IPS-18a (cell line): ENCODE measurements at regions not wholly inside any gene's neighbourhood (a gene's known extent, or its start where the extent isn't known, plus 50 kb on each side); places are given as distances from the start of the nearest gene placed in this dataset.
"Not testable (repeated sequence)": the region's sequence is repeated elsewhere in the genome, so short reads cannot be mapped to it uniquely, and the experiment has no call there.

Source experiments
- H3K27ac ChIP-seq: one replicate; pipeline ENCODE4 v1.5.1; 2013; ENCODE audit warnings: low read length
- H3K27me3 ChIP-seq: one replicate; pipeline ENCODE4 v1.6.1; 2013; ENCODE audit warnings: mild to moderate bottlenecking, low read length; ENCODE audit not compliant: control insufficient read depth, insufficient read depth
- H3K36me3 ChIP-seq: one replicate; pipeline ENCODE4 v1.6.1; 2013; ENCODE audit warnings: low read depth, low read length; ENCODE audit not compliant: control insufficient read depth
- H3K4me1 ChIP-seq: one replicate; pipeline ENCODE4 v1.6.1; 2013; ENCODE audit warnings: low read depth, low read length; ENCODE audit not compliant: control insufficient read depth
- H3K4me3 ChIP-seq: one replicate; pipeline ENCODE4 v1.5.1; 2013; ENCODE audit warnings: low read length
- H3K9ac ChIP-seq: one replicate; pipeline ENCODE4 v1.6.1; 2013; ENCODE audit warnings: mild to moderate bottlenecking, low read length, moderate library complexity
- H3K9me3 ChIP-seq: one replicate; pipeline ENCODE4 v1.6.1; 2013; ENCODE audit warnings: low read depth, low read length; ENCODE audit not compliant: control insufficient read depth

- not testable (repeated sequence) for H3K27me3 ChIP-seq, H3K4me3 ChIP-seq, H3K9ac ChIP-seq, H3K27ac ChIP-seq, H3K36me3 ChIP-seq, H3K9me3 ChIP-seq
- H3K4me1 ChIP-seq = peaks cover 11% of the 10 kb centered on the region
Observed at GRCh38 chr2:133647386-133647785, 79.1 kb upstream of the NCKAP5 start.

- no peaks in the 10 kb centered on the region for H3K27me3 ChIP-seq
- no peaks in the 10 kb centered on the region for H3K9me3 ChIP-seq
- no peaks in the 10 kb centered on the region for H3K4me1 ChIP-seq
- H3K27ac ChIP-seq = no peak overlapping the region
- H3K4me3 ChIP-seq = no peak overlapping the region
- no peaks in the 10 kb centered on the region for H3K36me3 ChIP-seq
- H3K9ac ChIP-seq = no peak overlapping the region
Observed at GRCh38 chr2:133651861-133652260, 83.6 kb upstream of the NCKAP5 start.

GRCh38 chr2:133652398-133652797, 84.1 kb upstream of the NCKAP5 start:
- H3K27me3 ChIP-seq = no peaks in the 10 kb centered on the region
- H3K9ac ChIP-seq = no peak overlapping the region
- H3K36me3 ChIP-seq = no peaks in the 10 kb centered on the region
- no peaks in the 10 kb centered on the region for H3K9me3 ChIP-seq
- H3K4me1 ChIP-seq = no peaks in the 10 kb centered on the region
- no peak overlapping the region for H3K27ac ChIP-seq
- no peak overlapping the region for H3K4me3 ChIP-seq

DNA sequence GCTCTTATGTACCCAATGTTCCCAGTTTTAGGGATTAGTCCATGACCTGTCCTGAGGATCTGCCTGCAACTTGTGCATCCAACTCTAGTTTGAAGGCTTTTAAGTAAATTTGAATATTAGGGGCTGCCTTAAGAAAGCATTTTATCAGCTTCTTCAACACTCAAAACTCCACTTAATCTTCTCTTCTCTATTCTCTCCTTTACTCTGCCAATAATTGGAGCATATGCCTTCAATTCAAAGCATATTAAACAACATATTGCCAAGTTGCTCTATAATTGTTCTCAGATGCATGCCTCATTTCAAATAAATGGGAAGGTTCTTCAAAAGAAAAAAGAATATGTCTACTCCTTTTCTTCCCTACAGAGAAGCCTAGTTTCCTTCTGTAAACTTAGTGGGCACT, 84.8 kb upstream of the NCKAP5 start:
- Histone ChIP-seq H3K9ac (no peak overlapping the region), H3K4me1 (no peaks in the 10 kb centered on the region), H3K36me3 (no peaks in the 10 kb centered on the region), H3K27me3 (no peaks in the 10 kb centered on the region), H3K4me3 (no peak overlapping the region), H3K27ac (no peak overlapping the region), H3K9me3 (no peaks in the 10 kb centered on the region)

DNA sequence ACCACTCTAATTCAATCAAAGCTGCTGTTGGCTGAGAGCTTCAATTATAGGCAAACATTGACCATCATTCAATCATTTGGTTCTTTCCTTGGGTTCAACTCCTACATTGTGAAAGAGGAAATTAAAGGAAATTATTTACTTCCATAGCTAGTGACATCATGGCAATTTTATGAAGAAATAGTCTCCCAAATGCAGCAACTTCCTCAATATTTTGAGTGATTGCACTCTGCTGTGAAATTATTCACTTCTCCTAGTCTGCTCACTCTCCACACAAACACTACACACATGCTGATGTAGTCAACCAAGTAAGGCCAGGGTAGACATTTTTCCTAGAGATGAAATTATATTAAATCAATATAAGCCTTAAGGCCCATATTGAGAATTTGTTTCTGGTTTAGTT, 86.7 kb upstream of the NCKAP5 start:
- no peaks in the 10 kb centered on the region for H3K27me3 ChIP-seq

GRCh38 chr2:133655610-133656009, 87.3 kb upstream of the NCKAP5 start:
- H3K36me3 ChIP-seq = no peaks in the 10 kb centered on the region
- no peak overlapping the region for H3K9ac ChIP-seq
- H3K27ac ChIP-seq = no peak overlapping the region
- no peak overlapping the region for H3K4me3 ChIP-seq
- H3K27me3 ChIP-seq = no peaks in the 10 kb centered on the region
- no peaks in the 10 kb centered on the region for H3K9me3 ChIP-seq
- no peaks in the 10 kb centered on the region for H3K4me1 ChIP-seq

More for the DNA sequence above, 86.7 kb upstream of the NCKAP5 start:
- no peaks in the 10 kb centered on the region for H3K9me3 ChIP-seq
- no peak overlapping the region for H3K9ac ChIP-seq
- no peaks in the 10 kb centered on the region for H3K36me3 ChIP-seq
- H3K4me3 ChIP-seq = no peak overlapping the region
- no peak overlapping the region for H3K27ac ChIP-seq
- no peaks in the 10 kb centered on the region for H3K4me1 ChIP-seq

DNA sequence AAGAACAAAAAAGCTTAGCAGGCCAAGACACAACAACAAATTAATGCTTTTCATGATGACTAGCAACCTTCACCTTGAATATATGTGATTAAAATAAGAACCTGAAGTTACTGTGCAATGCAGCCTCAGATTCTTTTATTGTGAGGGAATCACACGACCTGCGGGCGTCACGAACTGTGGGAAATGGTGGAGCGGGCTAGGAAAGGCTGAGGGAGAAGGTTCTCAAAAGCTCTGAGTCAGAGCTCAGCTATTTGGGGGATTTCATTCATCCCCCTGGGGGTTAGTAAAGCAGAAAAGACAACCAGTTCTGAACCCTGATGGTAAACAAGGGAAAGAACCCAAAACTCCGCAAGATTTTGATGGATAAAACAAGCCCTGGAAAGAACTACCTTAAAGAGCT, 89.3 kb upstream of the NCKAP5 start:
- no peaks in the 10 kb centered on the region for H3K4me1 ChIP-seq
- H3K27me3 ChIP-seq = no peaks in the 10 kb centered on the region
- H3K9ac ChIP-seq = no peak overlapping the region
- H3K4me3 ChIP-seq = no peak overlapping the region
- H3K9me3 ChIP-seq = no peaks in the 10 kb centered on the region
- H3K27ac ChIP-seq = no peak overlapping the region
- no peaks in the 10 kb centered on the region for H3K36me3 ChIP-seq

- no peaks in the 10 kb centered on the region for H3K4me1 ChIP-seq
- H3K36me3 ChIP-seq = no peaks in the 10 kb centered on the region
- H3K9ac ChIP-seq = no peak overlapping the region
- H3K27me3 ChIP-seq = no peaks in the 10 kb centered on the region
- no peak overlapping the region for H3K27ac ChIP-seq
- no peaks in the 10 kb centered on the region for H3K9me3 ChIP-seq
- H3K4me3 ChIP-seq = no peak overlapping the region
Observed at GRCh38 chr2:133658020-133658903, 90.0 kb upstream of the NCKAP5 start.

GRCh38 chr2:133660510-133660909, 92.2 kb upstream of the NCKAP5 start:
- no peak overlapping the region for H3K9ac ChIP-seq

GRCh38 chr2:133661392-133661791, 93.1 kb upstream of the NCKAP5 start:
- no peaks in the 10 kb centered on the region for H3K4me1 ChIP-seq
- H3K9me3 ChIP-seq = no peaks in the 10 kb centered on the region
- no peak overlapping the region for H3K27ac ChIP-seq
- H3K4me3 ChIP-seq = no peak overlapping the region
- H3K27me3 ChIP-seq = no peaks in the 10 kb centered on the region
- no peaks in the 10 kb centered on the region for H3K36me3 ChIP-seq
- H3K9ac ChIP-seq = no peak overlapping the region

More at GRCh38 chr2:133660510-133660909, 92.2 kb upstream of the NCKAP5 start:
- H3K4me1 ChIP-seq = no peaks in the 10 kb centered on the region
- no peak overlapping the region for H3K4me3 ChIP-seq
- no peaks in the 10 kb centered on the region for H3K9me3 ChIP-seq
- H3K27ac ChIP-seq = no peak overlapping the region
- H3K36me3 ChIP-seq = no peaks in the 10 kb centered on the region
- H3K27me3 ChIP-seq = no peaks in the 10 kb centered on the region

DNA sequence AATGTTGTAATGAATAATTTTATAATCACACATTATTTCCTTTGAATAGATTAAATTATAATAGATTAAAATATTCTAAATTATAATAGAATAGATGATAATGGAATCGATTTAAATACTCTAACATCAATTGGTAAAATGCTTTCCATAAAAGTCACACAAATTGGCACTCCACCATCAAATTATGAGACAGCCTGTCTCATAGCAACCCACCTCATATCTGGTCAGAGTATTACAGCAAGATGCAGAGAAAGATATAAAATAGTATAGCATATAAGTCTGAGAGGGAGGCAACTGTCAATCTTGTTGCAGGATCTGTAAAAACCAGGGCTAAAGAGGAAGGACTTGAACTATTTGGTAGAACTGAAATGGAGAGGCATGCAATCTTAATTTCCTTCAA, 98.4 kb upstream of the NCKAP5 start:
- no peak overlapping the region for H3K27ac ChIP-seq
- H3K9me3 ChIP-seq = no peaks in the 10 kb centered on the region
- H3K9ac ChIP-seq = no peak overlapping the region
- H3K36me3 ChIP-seq = no peaks in the 10 kb centered on the region
- H3K4me3 ChIP-seq = no peak overlapping the region
- no peaks in the 10 kb centered on the region for H3K27me3 ChIP-seq
- no peaks in the 10 kb centered on the region for H3K4me1 ChIP-seq

DNA sequence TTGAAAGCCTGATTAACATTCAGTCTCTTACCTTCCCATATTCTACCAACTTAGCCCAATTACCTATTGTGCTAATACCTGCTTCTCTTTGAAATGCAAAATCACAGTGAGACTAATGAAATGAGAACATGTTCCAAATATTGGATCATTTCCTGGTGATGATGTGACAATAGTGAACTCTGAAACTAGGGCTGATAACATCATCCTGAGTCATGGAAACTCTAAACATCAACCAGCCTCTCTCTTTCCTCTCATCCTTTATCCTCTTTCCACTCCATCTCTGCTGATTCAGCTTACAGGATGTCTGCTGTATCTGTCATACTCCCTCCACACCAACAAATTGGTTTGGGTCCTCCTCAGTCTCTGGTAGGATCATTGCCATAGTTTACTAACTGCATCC, 98.8 kb upstream of the NCKAP5 start:
- Histone ChIP-seq H3K4me3 (no peak overlapping the region), H3K27me3 (no peaks in the 10 kb centered on the region), H3K9me3 (no peaks in the 10 kb centered on the region), H3K36me3 (no peaks in the 10 kb centered on the region), H3K27ac (no peak overlapping the region), H3K4me1 (no peaks in the 10 kb centered on the region), H3K9ac (no peak overlapping the region)
